Activated CD8-positive, alpha-beta T cell treated with anti-CD3 and anti-CD28 coated beads for 36 hours (primary cell): ENCODE measurements at regions not wholly inside any gene's neighbourhood (a gene's known extent, or its start where the extent isn't known, plus 50 kb on each side); places are given as distances from the start of the nearest gene placed in this dataset.

Experiments used
- ATAC-seq: fragments of 200-7000 bp; cut with Tn5 transposase; one replicate; pipeline ENCODE4 v1.10.0; 2021; ENCODE audit warnings: mild to moderate bottlenecking, moderate library complexity
- CTCF ChIA-PET: fragments of 350-600 bp; sonication (Branson Sonifier 250); formaldehyde crosslinking; loops from one replicate; lab custom pipeline; 2021; ENCODE audit warnings: antibody characterized with exemption; lab: Charles Lee
- POLR2A ChIA-PET: fragments of 350-600 bp; sonication (Branson Sonifier 250); formaldehyde crosslinking; loops from one replicate; lab custom pipeline; 2021; ENCODE audit warnings: antibody characterized with exemption; lab: Charles Lee
- DNase-seq: peaks from one replicate; pipeline ENCODE4 v3.0.0-alpha.2; 2020
- H3K27ac Mint-ChIP-seq: one replicate; pipeline ENCODE4 v1.8.0; 2021; ENCODE audit warnings: mild to moderate bottlenecking, mixed read lengths
- H3K27me3 Mint-ChIP-seq: one replicate; pipeline ENCODE4 v1.8.0; 2021; ENCODE audit warnings: mixed read lengths
- H3K36me3 Mint-ChIP-seq: one replicate; pipeline ENCODE4 v1.8.0; 2021; ENCODE audit warnings: low read depth, mixed read lengths
- H3K4me1 Mint-ChIP-seq: one replicate; pipeline ENCODE4 v1.8.0; 2021; ENCODE audit warnings: low read depth, mixed read lengths
- H3K4me3 Mint-ChIP-seq: one replicate; pipeline ENCODE4 v1.8.0; 2021; ENCODE audit warnings: mild to moderate bottlenecking, moderate library complexity, mixed read lengths
- H3K9me3 Mint-ChIP-seq: one replicate; pipeline ENCODE4 v1.8.0; 2021; ENCODE audit warnings: mixed read lengths
- CTCF ChIP-seq: fragments of 200-600 bp; IDR thresholded peaks from one replicate; pipeline ENCODE4 v1.8.0; 2022; ENCODE audit warnings: antibody characterized with exemption, mild to moderate bottlenecking
- intact Hi-C: fragments of 100-400 bp; cut with micrococcal nuclease; formaldehyde crosslinking; loops from one replicate; pipeline ENCODE4 v1.10.0; 2022

GRCh38 chr2:18750672-18751554, 161.5 kb upstream of the NT5C1B start:
- ChIA-PET CTCF (interaction anchor here (0.6 to 2.5 kb wide), 5 partner anchors 9 to 1112 kb away, joined by 3 to 11 read pairs (median 6); no protein-coding TSS in a partner anchor), POLR2A (no interaction called here)
- H3K27me3 Mint-ChIP-seq: no peaks in the 10 kb centered on the region
- intact Hi-C loops: loop anchor here (5.0 to 10.0 kb wide), 2 partner anchors 611 to 1114 kb away; no protein-coding TSS in a partner anchor
- no peak overlapping the region for H3K4me3 Mint-ChIP-seq
- no peaks in the 10 kb centered on the region for H3K9me3 Mint-ChIP-seq
- TF ChIP-seq CTCF: no peak
- ATAC-seq: no peak
- H3K36me3 Mint-ChIP-seq: no peaks in the 10 kb centered on the region
- H3K4me1 Mint-ChIP-seq: no peaks in the 10 kb centered on the region
- no peak overlapping the region for H3K27ac Mint-ChIP-seq
- DNase-seq: no peak

- ATAC-seq: no peak
- Mint-ChIP-seq H3K4me1 (no peaks in the 10 kb centered on the region), H3K27ac (no peak overlapping the region), H3K36me3 (no peaks in the 10 kb centered on the region), H3K27me3 (no peaks in the 10 kb centered on the region), H3K4me3 (no peak overlapping the region), H3K9me3 (no peaks in the 10 kb centered on the region)
- peak; percentile 67 for DNase-seq
- peak; percentile 82 for TF ChIP-seq CTCF
- intact Hi-C loops: loop anchor here (5.0 to 10.0 kb wide), 3 partner anchors 225 to 1115 kb away; no protein-coding TSS in a partner anchor
- ChIA-PET CTCF (interaction anchor here (0.6 to 2.5 kb wide), 7 partner anchors 8 to 1112 kb away, joined by 3 to 11 read pairs (median 4); no protein-coding TSS in a partner anchor), POLR2A (no interaction called here)
Observed at GRCh38 chr2:18749912-18750526, 160.7 kb upstream of the NT5C1B start.

- Mint-ChIP-seq H3K27me3 (no peaks in the 10 kb centered on the region), H3K4me1 (no peaks in the 10 kb centered on the region), H3K36me3 (no peaks in the 10 kb centered on the region), H3K4me3 (no peak overlapping the region), H3K9me3 (no peaks in the 10 kb centered on the region), H3K27ac (no peak overlapping the region)
- ChIA-PET POLR2A (no interaction called here), CTCF (no interaction called here)
- DNase-seq: no peak
- ATAC-seq: no peak
- TF ChIP-seq CTCF: no peak
- intact Hi-C loops: loop anchor here (10.0 kb wide), 1 partner anchor 221 kb away; no protein-coding TSS in a partner anchor
Observed at GRCh38 chr2:18745431-18746272, 156.3 kb upstream of the NT5C1B start.

- Mint-ChIP-seq H3K9me3 (no peaks in the 10 kb centered on the region), H3K27ac (no peak overlapping the region), H3K36me3 (no peaks in the 10 kb centered on the region), H3K27me3 (no peaks in the 10 kb centered on the region), H3K4me1 (no peaks in the 10 kb centered on the region), H3K4me3 (no peak overlapping the region)
- DNase-seq (no peak), ATAC-seq (no peak)
- TF ChIP-seq CTCF: no peak
- intact Hi-C loops: loop anchor here (10.0 kb wide), 1 partner anchor 217 kb away; no protein-coding TSS in a partner anchor
- ChIA-PET POLR2A (no interaction called here), CTCF (interaction anchor here (1.7 kb wide), 1 partner anchor 8 kb away, joined by 6 read pairs; no protein-coding TSS in a partner anchor)
Observed at GRCh38 chr2:18741895-18742732, 152.7 kb upstream of the NT5C1B start.
